Fibroblast of lung (primary cell): ENCODE measurements at regions not wholly inside any gene's neighbourhood (a gene's known extent, or its start where the extent isn't known, plus 50 kb on each side); places are given as distances from the start of the nearest gene placed in this dataset.

Experiments
- DNase-seq, 2 donors: peaks; one replicate each; pipeline versions ENCODE4 v3.0.0 to v3.0.0-alpha.2; 2010; ENCODE audit warnings: low read depth in 2 of 2
- H2AFZ ChIP-seq: 2 replicates; pipeline ENCODE4 v1.5.1; 2012; ENCODE audit warnings: low read length, control low read depth, inconsistent platforms
- H3K27ac ChIP-seq: 2 replicates; pipeline ENCODE4 v1.5.1; 2011; ENCODE audit warnings: low read length, control low read depth; ENCODE audit not compliant: insufficient read depth
- H3K27me3 ChIP-seq: 2 replicates; pipeline ENCODE4 v1.5.1; 2011; ENCODE audit warnings: mild to moderate bottlenecking, low read length; ENCODE audit not compliant: control insufficient read depth, insufficient read depth
- H3K36me3 ChIP-seq: 2 replicates; pipeline ENCODE4 v1.5.1; 2011; ENCODE audit warnings: low read length; ENCODE audit not compliant: control insufficient read depth, insufficient read depth
- H3K4me1 ChIP-seq: 2 replicates; pipeline ENCODE4 v1.5.1; 2011; ENCODE audit warnings: low read length; ENCODE audit not compliant: control insufficient read depth, insufficient read depth; ENCODE audit errors: extremely low read depth
- H3K4me2 ChIP-seq: 2 replicates; pipeline ENCODE4 v1.5.1; 2011; ENCODE audit warnings: low read length, control low read depth; ENCODE audit not compliant: insufficient read depth; ENCODE audit errors: extremely low read depth
- H3K4me3 ChIP-seq, 4 experiments: fragments of 200-600 bp in 1 of 4; sonication (generic) in 1 of 4; replicated peaks in 1 of 4; 2 replicates each; pipeline ENCODE4 v1.5.1; 2011 to 2016; ENCODE audit warnings: low read length in 4 of 4, low read depth in 3 of 4, mild to moderate bottlenecking in 3 of 4, control low read depth in 2 of 4, inconsistent platforms in 1 of 4, mixed read lengths in 1 of 4; ENCODE audit not compliant: insufficient read depth in 1 of 4; ENCODE audit errors: control extremely low read depth in 1 of 4
- H3K79me2 ChIP-seq: 2 replicates; pipeline ENCODE4 v1.5.1; 2012; ENCODE audit warnings: mild to moderate bottlenecking, low read length, inconsistent platforms; ENCODE audit not compliant: control insufficient read depth, insufficient read depth
- H3K9ac ChIP-seq: 2 replicates; pipeline ENCODE4 v1.5.1; 2011; ENCODE audit warnings: mild to moderate bottlenecking, low read length, control low read depth; ENCODE audit not compliant: insufficient read depth
- H3K9me3 ChIP-seq: 2 replicates; pipeline ENCODE4 v1.5.1; 2012; ENCODE audit warnings: low read depth, low read length; ENCODE audit not compliant: control insufficient read depth, insufficient read depth
- H4K20me1 ChIP-seq: 2 replicates; pipeline ENCODE4 v1.5.1; 2011; ENCODE audit warnings: low read length; ENCODE audit not compliant: control insufficient read depth, insufficient read depth; ENCODE audit errors: extremely low read depth
- EZH2 ChIP-seq: IDR thresholded peaks from 2 replicates; pipeline ENCODE4 v1.5.1; 2012; ENCODE audit warnings: low read length, control low read depth, mild to moderate bottlenecking; ENCODE audit errors: missing control alignments
- TF ChIP-seq, protein P1 (sequence below), 2 donors: IDR thresholded peaks in 1 of 2; conservative IDR thresholded peaks in 1 of 2; 1 replicate in 1 of 2; 2 replicates in 1 of 2; pipeline ENCODE4 v1.5.1; 2011 to 2012; ENCODE audit warnings: low read length in 2 of 2, control low read depth in 1 of 2, inconsistent platforms in 1 of 2, low read depth in 1 of 2, mild to moderate bottlenecking in 1 of 2

DNA sequence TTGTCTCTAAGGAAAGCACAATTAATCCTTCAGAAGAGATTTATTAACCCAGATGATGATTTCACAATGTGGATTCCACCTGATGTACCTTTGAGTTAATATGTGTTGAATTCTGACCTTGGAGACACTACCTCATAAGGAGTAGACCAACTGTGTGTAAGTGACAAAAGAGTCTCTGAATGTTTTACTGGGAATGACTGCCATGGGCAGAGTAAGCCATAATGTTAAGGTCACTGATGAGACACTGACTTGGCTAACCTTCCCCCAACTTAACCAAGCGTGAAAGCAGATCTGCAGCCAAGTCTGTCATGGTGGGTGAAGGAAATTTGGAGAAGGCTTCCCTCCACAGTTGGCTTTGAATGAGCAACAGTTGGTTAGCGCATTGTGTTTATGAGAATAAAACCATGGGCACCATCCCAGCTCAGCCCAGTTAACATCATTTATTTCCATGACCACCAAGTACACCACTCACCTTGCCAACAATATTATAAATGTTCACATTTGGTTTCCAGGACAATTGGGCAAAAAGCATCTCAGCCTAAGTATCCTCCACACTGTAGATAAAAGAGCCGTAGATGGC is 618.5 kb downstream of the KCNJ2 start:
- H3K4me2 ChIP-seq, result no peak overlapping the region
- H3K9me3 ChIP-seq, result no peaks in the 10 kb centered on the region
- H3K4me3 ChIP-seq, result no peak overlapping the region
- no peaks in the 10 kb centered on the region for H4K20me1 ChIP-seq
- no peaks in the 10 kb centered on the region for H3K36me3 ChIP-seq
- H3K4me1 ChIP-seq, result no peaks in the 10 kb centered on the region
- H3K27me3 ChIP-seq, result no peaks in the 10 kb centered on the region
- H3K79me2 ChIP-seq, result no peaks in the 10 kb centered on the region
- no peak overlapping the region for H3K27ac ChIP-seq
- peak in 1 of 2 donors; percentile 36 for DNase-seq
- no peak overlapping the region for H2AFZ ChIP-seq
- no peak overlapping the region for H3K9ac ChIP-seq
- TF ChIP-seq, protein P1, sequence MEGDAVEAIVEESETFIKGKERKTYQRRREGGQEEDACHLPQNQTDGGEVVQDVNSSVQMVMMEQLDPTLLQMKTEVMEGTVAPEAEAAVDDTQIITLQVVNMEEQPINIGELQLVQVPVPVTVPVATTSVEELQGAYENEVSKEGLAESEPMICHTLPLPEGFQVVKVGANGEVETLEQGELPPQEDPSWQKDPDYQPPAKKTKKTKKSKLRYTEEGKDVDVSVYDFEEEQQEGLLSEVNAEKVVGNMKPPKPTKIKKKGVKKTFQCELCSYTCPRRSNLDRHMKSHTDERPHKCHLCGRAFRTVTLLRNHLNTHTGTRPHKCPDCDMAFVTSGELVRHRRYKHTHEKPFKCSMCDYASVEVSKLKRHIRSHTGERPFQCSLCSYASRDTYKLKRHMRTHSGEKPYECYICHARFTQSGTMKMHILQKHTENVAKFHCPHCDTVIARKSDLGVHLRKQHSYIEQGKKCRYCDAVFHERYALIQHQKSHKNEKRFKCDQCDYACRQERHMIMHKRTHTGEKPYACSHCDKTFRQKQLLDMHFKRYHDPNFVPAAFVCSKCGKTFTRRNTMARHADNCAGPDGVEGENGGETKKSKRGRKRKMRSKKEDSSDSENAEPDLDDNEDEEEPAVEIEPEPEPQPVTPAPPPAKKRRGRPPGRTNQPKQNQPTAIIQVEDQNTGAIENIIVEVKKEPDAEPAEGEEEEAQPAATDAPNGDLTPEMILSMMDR (conservative IDR thresholded peaks at IDR 0.05 in 1 of 2, IDR thresholded peaks at IDR 0.05 in 1 of 2; ENCODE audit: low read depth in 1 of 2, low read length in 2 of 2), result no peak
- TF ChIP-seq EZH2, result no peak

DNA sequence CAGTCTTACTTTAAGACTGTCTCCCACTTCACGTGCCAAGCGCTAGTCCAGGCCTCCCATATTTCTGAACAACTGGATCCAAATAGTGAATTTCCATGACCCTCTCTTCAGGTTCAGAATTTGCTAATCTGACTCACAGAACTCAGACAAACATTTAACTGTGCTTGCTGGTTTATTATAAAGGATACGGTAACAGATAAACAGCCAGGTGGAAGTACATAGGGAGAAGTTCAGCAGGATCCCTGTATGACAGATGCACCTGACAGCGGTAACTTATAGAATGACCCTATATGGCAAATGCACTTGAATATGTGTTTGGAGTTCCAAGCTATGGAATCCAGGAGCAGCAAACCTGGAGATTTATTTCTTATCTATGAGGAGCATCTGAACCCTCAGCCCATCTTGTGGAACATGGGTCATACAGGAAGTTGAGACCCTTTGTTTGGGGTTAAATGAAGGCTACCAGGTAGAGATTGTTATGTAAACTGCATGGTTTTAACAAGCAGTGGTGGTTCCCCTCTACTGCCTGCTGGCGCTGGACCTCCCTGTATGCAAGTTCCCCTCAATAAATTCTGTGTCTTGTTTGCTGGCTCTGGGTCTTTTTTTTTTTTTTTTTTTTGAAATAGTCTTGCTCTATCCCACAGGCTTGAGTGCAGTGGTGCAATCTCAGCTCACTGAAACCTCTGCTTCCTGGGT is 622.6 kb downstream of the KCNJ2 start:
- TF ChIP-seq, protein P1 (conservative IDR thresholded peaks at IDR 0.05 in 1 of 2, IDR thresholded peaks at IDR 0.05 in 1 of 2; ENCODE audit: low read depth in 1 of 2, low read length in 2 of 2), result no peak
- no peak for TF ChIP-seq EZH2
- Histone ChIP-seq H3K4me2 (no peak overlapping the region), H3K36me3 (no peaks in the 10 kb centered on the region), H3K9ac (no peak overlapping the region), H3K4me1 (no peaks in the 10 kb centered on the region), H3K27ac (no peak overlapping the region), H3K79me2 (no peaks in the 10 kb centered on the region), H3K9me3 (no peaks in the 10 kb centered on the region), H2AFZ (no peak overlapping the region), H4K20me1 (no peaks in the 10 kb centered on the region), H3K4me3 (no peak overlapping the region), H3K27me3 (no peaks in the 10 kb centered on the region)
- no peak for DNase-seq

DNA sequence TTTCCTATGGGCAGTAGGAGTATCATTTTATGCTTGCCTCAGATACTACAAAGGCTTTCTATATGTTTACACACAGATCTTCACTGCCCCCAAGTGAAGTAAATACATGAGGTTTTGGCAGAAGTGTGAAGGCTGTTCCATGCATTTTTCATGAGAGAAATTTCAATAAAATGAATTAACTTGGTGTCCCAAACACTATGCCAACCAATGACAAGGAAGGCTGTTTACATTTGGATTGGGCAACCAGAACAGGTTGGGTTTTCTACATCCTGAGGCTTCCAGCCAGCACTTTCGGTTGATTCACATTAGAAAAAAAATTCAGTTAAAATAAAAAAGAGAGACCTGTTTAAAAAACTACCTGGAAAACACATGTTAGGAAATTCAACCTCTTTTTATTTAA is 625.4 kb downstream of the KCNJ2 start:
- Histone ChIP-seq H3K4me1 (no peaks in the 10 kb centered on the region), H3K79me2 (no peaks in the 10 kb centered on the region), H3K27me3 (no peaks in the 10 kb centered on the region), H2AFZ (no peak overlapping the region), H3K4me3 (no peak overlapping the region), H3K36me3 (no peaks in the 10 kb centered on the region), H4K20me1 (no peaks in the 10 kb centered on the region), H3K9ac (no peak overlapping the region), H3K9me3 (no peaks in the 10 kb centered on the region), H3K27ac (no peak overlapping the region), H3K4me2 (no peak overlapping the region)
- DNase-seq, result no peak
- TF ChIP-seq EZH2, result no peak
- TF ChIP-seq, protein P1 (conservative IDR thresholded peaks at IDR 0.05 in 1 of 2, IDR thresholded peaks at IDR 0.05 in 1 of 2; ENCODE audit: low read depth in 1 of 2, low read length in 2 of 2), result no peak
